Spleen (tissue), 11 donors: ENCODE measurements at regions not wholly inside any gene's neighbourhood (a gene's known extent, or its start where the extent isn't known, plus 50 kb on each side); places are given as distances from the start of the nearest gene placed in this dataset.

ENCODE experiments used
- DNase-seq: peaks from one replicate; pipeline ENCODE4 v3.0.0-alpha.2; 2020
- H3K27ac ChIP-seq, 8 donors: fragments of 200-600 bp; sonication (generic) in 7 of 8; 1 replicate in 4 of 8; 2 replicates in 4 of 8; pipeline versions ENCODE4 v1.5.0 to v1.8.0; 2016 to 2021; ENCODE audit warnings: inconsistent platforms in 4 of 8, mild to moderate bottlenecking in 4 of 8, moderate library complexity in 1 of 8
- H3K27me3 ChIP-seq, 7 donors: fragments of 200-600 bp; sonication (generic) in 6 of 7; replicated peaks in 1 of 7; 1 replicate in 4 of 7; 2 replicates in 3 of 7; pipeline versions ENCODE4 v1.5.0 to v1.8.0; 2016 to 2021; ENCODE audit warnings: inconsistent platforms in 3 of 7, mild to moderate bottlenecking in 1 of 7
- H3K36me3 ChIP-seq, 6 donors: fragments of 200-600 bp; sonication (generic) in 5 of 6; 1 replicate in 4 of 6; 2 replicates in 2 of 6; pipeline versions ENCODE4 v1.5.0 to v1.8.0; 2016 to 2021; ENCODE audit warnings: inconsistent platforms in 2 of 6
- H3K4me1 ChIP-seq, 6 donors: fragments of 200-600 bp; sonication (generic) in 5 of 6; 1 replicate in 3 of 6; 2 replicates in 3 of 6; pipeline versions ENCODE4 v1.5.0 to v1.8.0; 2016 to 2021; ENCODE audit warnings: inconsistent platforms in 3 of 6
- H3K4me3 ChIP-seq, 8 donors: fragments of 200-600 bp; sonication (generic) in 7 of 8; 1 replicate in 4 of 8; 2 replicates in 4 of 8; pipeline versions ENCODE4 v1.5.0 to v1.8.0; 2016 to 2021; ENCODE audit warnings: inconsistent platforms in 4 of 8, mild to moderate bottlenecking in 4 of 8, moderate library complexity in 2 of 8
- H3K9me3 ChIP-seq, 8 donors: fragments of 200-600 bp; sonication (generic) in 7 of 8; 1 replicate in 4 of 8; 2 replicates in 4 of 8; pipeline versions ENCODE4 v1.5.0 to v1.8.0; 2016 to 2021; ENCODE audit warnings: inconsistent platforms in 4 of 8
- POLR2A ChIP-seq, 3 donors: fragments of 450-650 bp; IDR thresholded peaks; one replicate each; pipeline ENCODE4 v1.5.1; 2017; ENCODE audit warnings: antibody characterized with exemption in 3 of 3, mild to moderate bottlenecking in 1 of 3
- POLR2AphosphoS5 ChIP-seq, 3 donors: sonication (generic); formaldehyde crosslinking; IDR thresholded peaks; one replicate each; pipeline ENCODE4 v1.5.1; 2017; ENCODE audit warnings: antibody characterized with exemption in 3 of 3
- WGBS, 5 donors: extraction: QIAGEN DNeasy Blood & Tissue Kit in 3 of 5; methylation state at CpG; one replicate each; pipeline versions ENCODE4 v1.1.5 to v1.1.7; 2013 to 2018; 5-methylcytosine and 5-hydroxymethylcytosine counted together
- intact Hi-C: fragments of 100-400 bp; cut with DNase I; formaldehyde crosslinking; loops from one replicate; pipeline ENCODE4 v1.15.0; 2023; ENCODE audit warnings: low total_unique reads
- TF ChIP-seq, protein P1 (sequence below), 11 experiments: fragments of 200-600 bp in 7 of 11; fragments of 450-650 bp in 4 of 11; sonication (generic) in 4 of 11; IDR thresholded peaks in 8 of 11; conservative IDR thresholded peaks in 3 of 11; 1 replicate in 7 of 11; 2 replicates in 4 of 11; pipeline versions ENCODE4 v1.4.0 to v1.8.0; 2016 to 2021; ENCODE audit warnings: antibody characterized with exemption in 11 of 11, inconsistent platforms in 4 of 11, mild to moderate bottlenecking in 1 of 11
- donor health status: healthy with polysubstance abuse.
- donor health status: DM: no; HTN: no; CAD: no; lungs with moderate emphysema.
- donor health status: DM: no; HTN: no; CAD: no.
- donor health status: Bipolar disorder and iron deficiency.
- donor health status: healthy.
- donor health status: DM: no; HTN: no; CAD: no.
- donor health status: DM: yes; HTN: yes; CAD: no.

GRCh38 chrX:78548012-78548411 is 111.1 kb downstream of the RTL3 start:
- TF ChIP-seq, protein P1, sequence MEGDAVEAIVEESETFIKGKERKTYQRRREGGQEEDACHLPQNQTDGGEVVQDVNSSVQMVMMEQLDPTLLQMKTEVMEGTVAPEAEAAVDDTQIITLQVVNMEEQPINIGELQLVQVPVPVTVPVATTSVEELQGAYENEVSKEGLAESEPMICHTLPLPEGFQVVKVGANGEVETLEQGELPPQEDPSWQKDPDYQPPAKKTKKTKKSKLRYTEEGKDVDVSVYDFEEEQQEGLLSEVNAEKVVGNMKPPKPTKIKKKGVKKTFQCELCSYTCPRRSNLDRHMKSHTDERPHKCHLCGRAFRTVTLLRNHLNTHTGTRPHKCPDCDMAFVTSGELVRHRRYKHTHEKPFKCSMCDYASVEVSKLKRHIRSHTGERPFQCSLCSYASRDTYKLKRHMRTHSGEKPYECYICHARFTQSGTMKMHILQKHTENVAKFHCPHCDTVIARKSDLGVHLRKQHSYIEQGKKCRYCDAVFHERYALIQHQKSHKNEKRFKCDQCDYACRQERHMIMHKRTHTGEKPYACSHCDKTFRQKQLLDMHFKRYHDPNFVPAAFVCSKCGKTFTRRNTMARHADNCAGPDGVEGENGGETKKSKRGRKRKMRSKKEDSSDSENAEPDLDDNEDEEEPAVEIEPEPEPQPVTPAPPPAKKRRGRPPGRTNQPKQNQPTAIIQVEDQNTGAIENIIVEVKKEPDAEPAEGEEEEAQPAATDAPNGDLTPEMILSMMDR (IDR thresholded peaks at IDR 0.05 in 8 of 11, conservative IDR thresholded peaks at IDR 0.05 in 3 of 11), result no peak
- Histone ChIP-seq H3K4me1 (no peaks in the 10 kb centered on the region), H3K4me3 (no peak overlapping the region), H3K27ac (no peak overlapping the region), H3K9me3 (peaks cover 0 to 20% (median 10%) of the 10 kb centered on the region in 8 donors), H3K36me3 (no peaks in the 10 kb centered on the region), H3K27me3 (peaks cover 0 to 7% (median 0%) of the 10 kb centered on the region in 7 donors)
- DNase-seq, result no peak
- WGBS, 5 donors, result 50 to 70% (median 67%) methylated on average over 2 of the region's 2 CpGs
- intact Hi-C loops, result no loop called here

GRCh38 chrX:78545233-78545632 is 113.9 kb downstream of the RTL3 start:
- Histone ChIP-seq H3K36me3 (no peaks in the 10 kb centered on the region), H3K27me3 (peaks cover 0 to 7% (median 0%) of the 10 kb centered on the region in 7 donors), H3K4me1 (no peaks in the 10 kb centered on the region), H3K4me3 (no peak overlapping the region), H3K27ac (no peak overlapping the region), H3K9me3 (peaks cover 0 to 31% (median 13%) of the 10 kb centered on the region in 8 donors)
- intact Hi-C loops, result no loop called here
- TF ChIP-seq, protein P1 (IDR thresholded peaks at IDR 0.05 in 8 of 11, conservative IDR thresholded peaks at IDR 0.05 in 3 of 11), result no peak
- TF ChIP-seq POLR2AphosphoS5 (IDR thresholded peaks at IDR 0.05) (no peak), POLR2A (IDR thresholded peaks at IDR 0.05) (no peak)
- DNase-seq, result no peak

- no peaks in the 10 kb centered on the region for H3K27me3 ChIP-seq
- intact Hi-C loops, result no loop called here
- no peak for TF ChIP-seq POLR2A (IDR thresholded peaks at IDR 0.05)
- TF ChIP-seq, protein P1 (IDR thresholded peaks at IDR 0.05 in 8 of 11, conservative IDR thresholded peaks at IDR 0.05 in 3 of 11), result no peak
- TF ChIP-seq POLR2AphosphoS5 (IDR thresholded peaks at IDR 0.05), result no peak
- no peaks in the 10 kb centered on the region for H3K4me1 ChIP-seq
- H3K4me3 ChIP-seq, result no peak overlapping the region
- peaks cover 0 to 36% (median 13%) of the 10 kb centered on the region in 8 donors for H3K9me3 ChIP-seq
- H3K27ac ChIP-seq, result no peak overlapping the region
- H3K36me3 ChIP-seq, result no peaks in the 10 kb centered on the region
- DNase-seq, result no peak
- 92 to 100% (median 95%) methylated on average over 1 of the region's 1 CpG for WGBS, 5 donors
Measured at GRCh38 chrX:78543281-78543680, 115.8 kb downstream of the RTL3 start.

DNA sequence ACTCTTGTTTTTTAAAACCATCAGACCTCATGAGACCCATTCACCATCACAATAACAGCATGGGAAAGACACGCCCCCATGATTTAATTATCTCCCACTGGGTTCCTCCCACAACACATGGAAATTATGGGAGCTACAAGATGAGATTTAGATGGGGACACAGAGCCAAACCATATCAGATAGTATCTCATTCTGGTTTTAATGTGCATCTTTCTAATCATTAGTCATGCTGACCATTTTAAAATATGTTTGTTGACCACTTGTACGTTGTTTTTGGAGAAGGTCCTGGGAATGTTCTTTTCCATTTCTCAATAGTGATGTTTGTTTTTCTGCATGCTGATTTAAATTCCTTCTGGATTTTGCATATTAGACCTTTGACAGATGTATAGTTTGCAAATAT is 119.0 kb downstream of the RTL3 start:
- DNase-seq, result no peak
- 72 to 96% (median 88%) methylated on average over 2 of the region's 2 CpGs for WGBS, 5 donors
- intact Hi-C loops, result no loop called here
- TF ChIP-seq POLR2A (IDR thresholded peaks at IDR 0.05) (no peak), POLR2AphosphoS5 (IDR thresholded peaks at IDR 0.05) (no peak)
- TF ChIP-seq, protein P1 (IDR thresholded peaks at IDR 0.05 in 8 of 11, conservative IDR thresholded peaks at IDR 0.05 in 3 of 11), result no peak
- no peaks in the 10 kb centered on the region for H3K27me3 ChIP-seq
- H3K4me3 ChIP-seq, result no peak overlapping the region
- H3K27ac ChIP-seq, result no peak overlapping the region
- H3K36me3 ChIP-seq, result no peaks in the 10 kb centered on the region
- H3K4me1 ChIP-seq, result no peaks in the 10 kb centered on the region
- peaks cover 0 to 36% (median 13%) of the 10 kb centered on the region in 8 donors for H3K9me3 ChIP-seq
